OCI-LY1 (cell line): ENCODE measurements at regions not wholly inside any gene's neighbourhood (a gene's known extent, or its start where the extent isn't known, plus 50 kb on each side); places are given as distances from the start of the nearest gene placed in this dataset.

ENCODE experiments used
- H2AFZ ChIP-seq: fragments of 200-600 bp; sonication (generic), shearing (Covaris generic); 2 replicates; pipeline ENCODE4 v1.6.0; 2014; ENCODE audit warnings: antibody characterized with exemption, mild to moderate bottlenecking, low read length
- H3F3A ChIP-seq: fragments of 200-600 bp; sonication (generic), shearing (Covaris generic); 2 replicates; pipeline ENCODE4 v1.6.0; 2014; ENCODE audit warnings: mild to moderate bottlenecking, antibody characterized with exemption, low read length, moderate library complexity; ENCODE audit not compliant: insufficient read depth
- H3K27ac ChIP-seq: fragments of 200-600 bp; sonication (generic); 2 replicates; pipeline ENCODE4 v1.5.1; 2014; ENCODE audit warnings: low read length, mixed run types, mild to moderate bottlenecking, low read depth; ENCODE audit not compliant: poor library complexity, severe bottlenecking
- H3K27me3 ChIP-seq: fragments of 200-600 bp; sonication (generic); 2 replicates; pipeline ENCODE4 v1.6.0; 2014; ENCODE audit warnings: antibody characterized with exemption, mild to moderate bottlenecking, low read length, moderate library complexity; ENCODE audit not compliant: insufficient read depth
- H3K36me3 ChIP-seq: fragments of 200-600 bp; sonication (generic); 2 replicates; pipeline ENCODE4 v1.6.1; 2014; ENCODE audit warnings: mild to moderate bottlenecking, antibody characterized with exemption, low read length, moderate library complexity, mixed read lengths; ENCODE audit not compliant: insufficient read depth
- H3K4me1 ChIP-seq: fragments of 200-600 bp; sonication (generic); 2 replicates; pipeline ENCODE4 v1.5.1; 2014; ENCODE audit warnings: mild to moderate bottlenecking, low read length, moderate library complexity; ENCODE audit not compliant: insufficient read depth, severe bottlenecking
- H3K4me2 ChIP-seq: fragments of 200-600 bp; sonication (generic), shearing (Covaris generic); 2 replicates; pipeline ENCODE4 v1.6.1; 2014; ENCODE audit warnings: low read length
- H3K4me3 ChIP-seq: fragments of 200-600 bp; sonication (generic); 2 replicates; pipeline ENCODE4 v1.5.1; 2014; ENCODE audit warnings: low read length, low read depth, mild to moderate bottlenecking, mixed read lengths; ENCODE audit not compliant: poor library complexity, severe bottlenecking
- H3K79me2 ChIP-seq: fragments of 200-600 bp; shearing (Covaris generic); 2 replicates; pipeline ENCODE4 v1.6.1; 2016; ENCODE audit warnings: mixed run types, low read length, mixed read lengths; ENCODE audit not compliant: insufficient read depth
- H3K9ac ChIP-seq: fragments of 200-600 bp; sonication (generic), shearing (Covaris generic); 2 replicates; pipeline ENCODE4 v1.6.1; 2014; ENCODE audit warnings: mild to moderate bottlenecking, low read length, mixed read lengths
- H3K9me2 ChIP-seq: fragments of 200-600 bp; sonication (generic), shearing (Covaris generic); 2 replicates; pipeline ENCODE4 v1.6.1; 2014; ENCODE audit warnings: low read depth, mild to moderate bottlenecking, low read length, mixed read lengths
- H3K9me3 ChIP-seq: fragments of 200-600 bp; shearing (Covaris generic); 2 replicates; pipeline ENCODE4 v1.6.1; 2014; ENCODE audit warnings: low read length, mixed read lengths
- H4K20me1 ChIP-seq: fragments of 200-600 bp; sonication (generic), shearing (Covaris generic); 2 replicates; pipeline ENCODE4 v1.6.0; 2016; ENCODE audit warnings: mild to moderate bottlenecking, low read length; ENCODE audit not compliant: insufficient read depth
- CTCF ChIP-seq: fragments of 200-600 bp; sonication (generic), shearing (Covaris generic); IDR thresholded peaks from 2 replicates; pipeline ENCODE4 v1.5.1; 2017; ENCODE audit warnings: mild to moderate bottlenecking, antibody characterized with exemption, low read length, moderate library complexity, mixed read lengths
- EZH2 ChIP-seq: fragments of 200-600 bp; sonication (generic), shearing (Covaris generic); IDR thresholded peaks from 2 replicates; pipeline ENCODE4 v1.8.0; 2017; ENCODE audit warnings: borderline replicate concordance, mixed run types, mild to moderate bottlenecking, antibody characterized with exemption, low read length, moderate library complexity, mixed read lengths

DNA sequence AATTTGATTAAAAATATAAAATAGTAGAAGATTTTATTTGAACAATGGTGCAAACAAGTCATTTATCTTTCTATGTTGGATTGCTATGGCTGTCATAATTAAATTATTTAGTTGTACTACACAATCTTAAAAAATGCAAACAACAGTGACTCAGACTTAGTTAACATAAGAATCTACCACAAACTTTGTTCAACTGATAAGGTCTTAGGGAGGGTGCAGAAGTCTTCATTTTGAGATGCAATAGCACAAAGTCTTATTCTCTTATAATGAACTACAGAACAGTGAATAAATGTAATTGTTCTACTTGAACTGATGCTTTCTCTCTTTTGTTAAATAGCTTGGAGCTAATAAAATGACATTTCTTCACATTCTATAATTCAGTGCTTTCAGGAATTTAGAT, 482.8 kb upstream of the NAALADL2 start:
- Histone ChIP-seq H3F3A (no peaks in the 10 kb centered on the region), H3K4me2 (no peak overlapping the region), H3K79me2 (no peaks in the 10 kb centered on the region), H3K4me3 (no peak overlapping the region), H4K20me1 (no peaks in the 10 kb centered on the region), H3K9ac (no peak overlapping the region), H3K9me3 (no peaks in the 10 kb centered on the region), H3K4me1 (no peaks in the 10 kb centered on the region), H3K36me3 (no peaks in the 10 kb centered on the region), H3K27ac (no peak overlapping the region), H3K27me3 (no peaks in the 10 kb centered on the region), H2AFZ (no peak overlapping the region), H3K9me2 (no peaks in the 10 kb centered on the region)
- TF ChIP-seq CTCF (no peak), EZH2 (no peak)

GRCh38 chr3:174377096-174377495, 482.0 kb upstream of the NAALADL2 start:
- Histone ChIP-seq H3K9me2 (no peaks in the 10 kb centered on the region), H3K4me2 (no peak overlapping the region)
- no peak for TF ChIP-seq CTCF
- TF ChIP-seq EZH2, result no peak

GRCh38 chr3:174377684-174378083, 481.4 kb upstream of the NAALADL2 start:
- H3K4me1 ChIP-seq, result no peaks in the 10 kb centered on the region
- no peaks in the 10 kb centered on the region for H3F3A ChIP-seq
- H3K9me3 ChIP-seq, result no peaks in the 10 kb centered on the region
- no peak overlapping the region for H3K4me2 ChIP-seq
- no peaks in the 10 kb centered on the region for H3K79me2 ChIP-seq
- no peaks in the 10 kb centered on the region for H3K9me2 ChIP-seq
- no peaks in the 10 kb centered on the region for H3K27me3 ChIP-seq
- TF ChIP-seq EZH2 (no peak), CTCF (no peak)
- no peak overlapping the region for H2AFZ ChIP-seq
- no peak overlapping the region for H3K27ac ChIP-seq
- H3K9ac ChIP-seq, result no peak overlapping the region
- no peak overlapping the region for H3K4me3 ChIP-seq
- H4K20me1 ChIP-seq, result no peaks in the 10 kb centered on the region
- H3K36me3 ChIP-seq, result no peaks in the 10 kb centered on the region

More at GRCh38 chr3:174377096-174377495, 482.0 kb upstream of the NAALADL2 start:
- no peak overlapping the region for H3K27ac ChIP-seq
- H2AFZ ChIP-seq, result no peak overlapping the region
- no peaks in the 10 kb centered on the region for H3F3A ChIP-seq
- no peak overlapping the region for H3K9ac ChIP-seq
- no peaks in the 10 kb centered on the region for H3K9me3 ChIP-seq
- H3K79me2 ChIP-seq, result no peaks in the 10 kb centered on the region
- H3K4me1 ChIP-seq, result no peaks in the 10 kb centered on the region
- no peak overlapping the region for H3K4me3 ChIP-seq
- H3K27me3 ChIP-seq, result no peaks in the 10 kb centered on the region
- H3K36me3 ChIP-seq, result no peaks in the 10 kb centered on the region
- no peaks in the 10 kb centered on the region for H4K20me1 ChIP-seq
